Osteoblast (primary cell): ENCODE measurements at regions not wholly inside any gene's neighbourhood (a gene's known extent, or its start where the extent isn't known, plus 50 kb on each side); places are given as distances from the start of the nearest gene placed in this dataset.
"Not testable (repeated sequence)": the region's sequence is repeated elsewhere in the genome, so short reads cannot be mapped to it uniquely, and the experiment has no call there.

Experiments used
- DNase-seq: peaks from one replicate; pipeline ENCODE4 v3.0.0; 2011; ENCODE audit warnings: low spot score, mixed read lengths; ENCODE audit not compliant: insufficient read length; ENCODE audit errors: missing footprints
- H2AFZ ChIP-seq: 2 replicates; pipeline ENCODE4 v1.6.0; 2011; ENCODE audit warnings: mild to moderate bottlenecking, low read length
- H3K27ac ChIP-seq: 2 replicates; pipeline ENCODE4 v1.5.1; 2011; ENCODE audit warnings: mild to moderate bottlenecking, low read depth, low read length, moderate library complexity
- H3K27me3 ChIP-seq: 2 replicates; pipeline ENCODE4 v1.6.0; 2012; ENCODE audit warnings: mild to moderate bottlenecking, control low read depth, inconsistent platforms, low read length, moderate library complexity; ENCODE audit not compliant: insufficient read depth
- H3K36me3 ChIP-seq: 2 replicates; pipeline ENCODE4 v1.5.1; 2011; ENCODE audit warnings: mild to moderate bottlenecking, low read length, control low read depth, moderate library complexity; ENCODE audit not compliant: insufficient read depth
- H3K4me1 ChIP-seq: 2 replicates; pipeline ENCODE4 v1.5.1; 2011; ENCODE audit warnings: mild to moderate bottlenecking, low read length, control low read depth, moderate library complexity; ENCODE audit not compliant: insufficient read depth
- H3K4me2 ChIP-seq: 2 replicates; pipeline ENCODE4 v1.6.0; 2011; ENCODE audit warnings: mild to moderate bottlenecking, low read length; ENCODE audit not compliant: insufficient read depth
- H3K4me3 ChIP-seq: fragments of 200-600 bp; sonication (generic); 3 replicates; pipeline ENCODE4 v1.5.1; 2012; ENCODE audit warnings: mild to moderate bottlenecking, low read length, inconsistent platforms; ENCODE audit not compliant: insufficient read depth
- H3K79me2 ChIP-seq: 2 replicates; pipeline ENCODE4 v1.6.0; 2012; ENCODE audit warnings: mild to moderate bottlenecking, low read length, control low read depth, inconsistent platforms; ENCODE audit not compliant: insufficient read depth
- H3K9me3 ChIP-seq: 2 replicates; pipeline ENCODE4 v1.5.1; 2011; ENCODE audit warnings: low read depth, low read length, control low read depth
- H4K20me1 ChIP-seq: 2 replicates; pipeline ENCODE4 v1.6.0; 2012; ENCODE audit warnings: mild to moderate bottlenecking, low read length, control low read depth; ENCODE audit not compliant: insufficient read depth
- CTCF ChIP-seq: IDR thresholded peaks from 2 replicates; pipeline ENCODE4 v1.5.1; 2011; ENCODE audit warnings: mild to moderate bottlenecking, low read depth, low read length, moderate library complexity; ENCODE audit errors: extremely low read depth

GRCh38 chr1:203995228-203995627, 77.7 kb upstream of the SOX13 start:
- H3K27me3 ChIP-seq = peaks cover 15% of the 10 kb centered on the region
- no peak overlapping the region for H3K27ac ChIP-seq
- DNase-seq = no peak
- H3K4me2 ChIP-seq = no peak overlapping the region
- H3K79me2 ChIP-seq = no peaks in the 10 kb centered on the region
- TF ChIP-seq CTCF = no peak
- no peak overlapping the region for H2AFZ ChIP-seq
- H3K4me1 ChIP-seq = no peaks in the 10 kb centered on the region
- H4K20me1 ChIP-seq = no peaks in the 10 kb centered on the region
- H3K4me3 ChIP-seq = no peak overlapping the region
- no peaks in the 10 kb centered on the region for H3K36me3 ChIP-seq
- no peaks in the 10 kb centered on the region for H3K9me3 ChIP-seq

GRCh38 chr1:203996126-203996525, 76.8 kb upstream of the SOX13 start:
- Histone ChIP-seq H3K27me3 (peaks cover 15% of the 10 kb centered on the region), H3K36me3 (no peaks in the 10 kb centered on the region), H3K4me2 (no peak overlapping the region), H3K9me3 (no peaks in the 10 kb centered on the region), H3K4me3 (no peak overlapping the region), H2AFZ (no peak overlapping the region), H3K4me1 (no peaks in the 10 kb centered on the region), H3K27ac (no peak overlapping the region), H4K20me1 (no peaks in the 10 kb centered on the region), H3K79me2 (no peaks in the 10 kb centered on the region)
- DNase-seq = no peak
- TF ChIP-seq CTCF = no peak

GRCh38 chr1:203998571-203998970, 74.3 kb upstream of the SOX13 start:
- not testable (repeated sequence) for H3K9me3 ChIP-seq, H3K4me2 ChIP-seq, DNase-seq, H3K36me3 ChIP-seq, H3K27ac ChIP-seq, H3K79me2 ChIP-seq, H4K20me1 ChIP-seq, H2AFZ ChIP-seq, H3K4me1 ChIP-seq, H3K4me3 ChIP-seq
- peaks cover 15% of the 10 kb centered on the region for H3K27me3 ChIP-seq

- no peaks in the 10 kb centered on the region for H3K4me1 ChIP-seq
- no peak for TF ChIP-seq CTCF
- H3K79me2 ChIP-seq = no peaks in the 10 kb centered on the region
- no peak overlapping the region for H3K4me2 ChIP-seq
- H2AFZ ChIP-seq = no peak overlapping the region
- no peaks in the 10 kb centered on the region for H3K36me3 ChIP-seq
- DNase-seq = no peak
- H3K27ac ChIP-seq = no peak overlapping the region
- no peaks in the 10 kb centered on the region for H4K20me1 ChIP-seq
- H3K4me3 ChIP-seq = no peak overlapping the region
- peaks cover 9% of the 10 kb centered on the region for H3K27me3 ChIP-seq
- no peaks in the 10 kb centered on the region for H3K9me3 ChIP-seq
Measured at GRCh38 chr1:203999618-204000017, 73.3 kb upstream of the SOX13 start.
